GM21447 (cell line): ENCODE measurements at regions not wholly inside any gene's neighbourhood (a gene's known extent, or its start where the extent isn't known, plus 50 kb on each side); places are given as distances from the start of the nearest gene placed in this dataset.

Experiments used
- ATAC-seq: cut with Tn5 transposase; IDR thresholded peaks from one replicate; pipeline ENCODE4 v1.9.1; 2021; ENCODE audit not compliant: unreplicated experiment

- ATAC-seq, result no peak
Observed at GRCh38 chr13:85742355-85742754, 56.9 kb downstream of the SLITRK6 start.

GRCh38 chr13:85741017-85741416 lies 58.2 kb downstream of the SLITRK6 start:
- no peak for ATAC-seq

GRCh38 chr13:85738696-85739320 lies 60.4 kb downstream of the SLITRK6 start:
- no peak for ATAC-seq

GRCh38 chr13:85737952-85738351 lies 61.3 kb downstream of the SLITRK6 start:
- no peak for ATAC-seq

- ATAC-seq, result no peak
Observed at GRCh38 chr13:85729296-85729695, 69.9 kb downstream of the SLITRK6 start.

GRCh38 chr13:85728811-85729210 lies 70.4 kb downstream of the SLITRK6 start:
- no peak for ATAC-seq

GRCh38 chr13:85725433-85725832 lies 73.8 kb downstream of the SLITRK6 start:
- ATAC-seq, result no peak

GRCh38 chr13:85724546-85725432 lies 74.4 kb downstream of the SLITRK6 start:
- no peak for ATAC-seq

GRCh38 chr13:85719749-85720148 lies 79.5 kb downstream of the SLITRK6 start:
- ATAC-seq, result no peak

- no peak for ATAC-seq
Observed at GRCh38 chr13:85717921-85718320, 81.3 kb downstream of the SLITRK6 start.

- no peak for ATAC-seq
Observed at GRCh38 chr13:85710545-85710944, 88.7 kb downstream of the SLITRK6 start.

- ATAC-seq, result no peak
Observed at GRCh38 chr13:85709721-85710120, 89.5 kb downstream of the SLITRK6 start.

GRCh38 chr13:85709072-85709471 lies 90.1 kb downstream of the SLITRK6 start:
- ATAC-seq, result no peak

GRCh38 chr13:85700906-85701305 lies 98.3 kb downstream of the SLITRK6 start:
- ATAC-seq, result no peak

GRCh38 chr13:85698256-85698655 lies 101.0 kb downstream of the SLITRK6 start:
- no peak for ATAC-seq

GRCh38 chr13:85694992-85695391 lies 104.2 kb downstream of the SLITRK6 start:
- no peak for ATAC-seq

- ATAC-seq, result no peak
Observed at GRCh38 chr13:85693889-85694511, 105.2 kb downstream of the SLITRK6 start.

GRCh38 chr13:85690368-85690767 lies 108.9 kb downstream of the SLITRK6 start:
- ATAC-seq, result no peak

- ATAC-seq, result no peak
Observed at GRCh38 chr13:85685436-85685835, 113.8 kb downstream of the SLITRK6 start.

GRCh38 chr13:85675151-85675907 lies 123.9 kb downstream of the SLITRK6 start:
- no peak for ATAC-seq

- no peak for ATAC-seq
Observed at GRCh38 chr13:85671336-85671735, 127.9 kb downstream of the SLITRK6 start.
